ENCODE measurements at regions not wholly inside any gene's neighbourhood (a gene's known extent, or its start where the extent isn't known, plus 50 kb on each side); places are given as distances from the start of the nearest gene placed in this dataset.
"Not testable (repeated sequence)": the region's sequence is repeated elsewhere in the genome, so short reads cannot be mapped to it uniquely, and the experiment has no call there.

DNA sequence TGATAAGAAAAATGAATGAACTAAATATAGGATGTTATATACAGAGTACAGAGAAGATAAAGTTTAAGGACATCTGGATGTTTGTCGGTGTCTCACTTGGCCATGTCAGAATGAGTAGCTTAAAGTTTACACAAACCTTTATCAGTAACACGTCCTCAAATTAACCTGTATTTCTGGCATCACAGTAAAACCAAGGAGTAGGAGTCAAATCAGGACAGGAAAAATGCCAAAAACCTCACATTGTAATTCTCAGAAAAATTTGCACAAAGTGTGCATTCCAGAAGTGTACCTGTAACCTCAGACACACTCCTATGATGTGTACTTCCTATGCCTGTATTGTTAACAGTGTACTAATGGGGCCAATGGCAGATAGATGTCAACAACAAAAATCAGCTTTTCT is 139.3 kb downstream of the SMC2 start:
- H3K27ac ChIP-seq, result no peak overlapping the region
- no peaks in the 10 kb centered on the region for H3K36me3 ChIP-seq
- TF ChIP-seq, protein P1, sequence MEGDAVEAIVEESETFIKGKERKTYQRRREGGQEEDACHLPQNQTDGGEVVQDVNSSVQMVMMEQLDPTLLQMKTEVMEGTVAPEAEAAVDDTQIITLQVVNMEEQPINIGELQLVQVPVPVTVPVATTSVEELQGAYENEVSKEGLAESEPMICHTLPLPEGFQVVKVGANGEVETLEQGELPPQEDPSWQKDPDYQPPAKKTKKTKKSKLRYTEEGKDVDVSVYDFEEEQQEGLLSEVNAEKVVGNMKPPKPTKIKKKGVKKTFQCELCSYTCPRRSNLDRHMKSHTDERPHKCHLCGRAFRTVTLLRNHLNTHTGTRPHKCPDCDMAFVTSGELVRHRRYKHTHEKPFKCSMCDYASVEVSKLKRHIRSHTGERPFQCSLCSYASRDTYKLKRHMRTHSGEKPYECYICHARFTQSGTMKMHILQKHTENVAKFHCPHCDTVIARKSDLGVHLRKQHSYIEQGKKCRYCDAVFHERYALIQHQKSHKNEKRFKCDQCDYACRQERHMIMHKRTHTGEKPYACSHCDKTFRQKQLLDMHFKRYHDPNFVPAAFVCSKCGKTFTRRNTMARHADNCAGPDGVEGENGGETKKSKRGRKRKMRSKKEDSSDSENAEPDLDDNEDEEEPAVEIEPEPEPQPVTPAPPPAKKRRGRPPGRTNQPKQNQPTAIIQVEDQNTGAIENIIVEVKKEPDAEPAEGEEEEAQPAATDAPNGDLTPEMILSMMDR (IDR thresholded peaks at IDR 0.05), result no peak
- H3K4me1 ChIP-seq, result no peaks in the 10 kb centered on the region
- H3K4me3 ChIP-seq, result no peak overlapping the region
- peaks cover under 1% of the 10 kb centered on the region for H3K9me3 ChIP-seq
- no peaks in the 10 kb centered on the region for H3K27me3 ChIP-seq
- ATAC-seq (no peak), DNase-seq (no peak)
- intact Hi-C loops (cut with DNase I), result no loop called here

DNA sequence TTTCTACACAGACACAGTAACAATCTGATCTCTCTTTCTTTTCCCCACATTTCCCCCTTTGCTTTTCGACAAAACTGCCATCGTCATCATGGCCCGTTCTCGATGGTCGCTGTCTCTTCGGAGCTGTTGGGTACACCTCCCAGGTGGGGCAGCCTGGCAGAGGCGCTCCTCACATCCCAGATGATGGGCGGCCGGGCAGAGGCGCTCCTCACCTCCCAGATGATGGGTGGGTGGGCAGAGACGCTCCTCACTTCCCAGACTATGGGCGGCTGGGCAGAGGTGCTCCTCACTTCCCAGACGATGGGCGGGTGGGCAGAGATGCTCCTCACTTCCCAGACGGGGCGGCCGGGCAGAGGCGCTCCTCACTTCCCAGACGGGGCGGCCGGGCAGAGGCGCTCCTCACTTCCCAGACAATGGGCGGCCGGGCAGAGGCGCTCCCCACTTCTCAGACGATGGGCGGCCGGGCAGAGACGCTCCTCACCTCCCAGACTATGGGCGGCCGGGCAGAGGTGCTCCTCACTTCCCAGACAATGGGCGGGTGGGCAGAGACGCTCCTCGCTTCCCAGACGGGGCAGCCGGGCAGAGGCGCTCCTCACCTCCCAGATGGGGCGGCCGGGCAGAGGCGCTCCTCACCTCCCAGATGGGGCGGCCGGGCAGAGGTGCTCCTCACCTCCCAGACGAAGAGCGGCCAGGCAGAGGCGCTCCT is 140.7 kb downstream of the SMC2 start:
- H3K27me3 ChIP-seq; intact Hi-C loops (cut with DNase I); ATAC-seq; DNase-seq; H3K4me3 ChIP-seq; H3K36me3 ChIP-seq; H3K27ac ChIP-seq; H3K4me1 ChIP-seq; H3K9me3 ChIP-seq: not testable (repeated sequence)

DNA sequence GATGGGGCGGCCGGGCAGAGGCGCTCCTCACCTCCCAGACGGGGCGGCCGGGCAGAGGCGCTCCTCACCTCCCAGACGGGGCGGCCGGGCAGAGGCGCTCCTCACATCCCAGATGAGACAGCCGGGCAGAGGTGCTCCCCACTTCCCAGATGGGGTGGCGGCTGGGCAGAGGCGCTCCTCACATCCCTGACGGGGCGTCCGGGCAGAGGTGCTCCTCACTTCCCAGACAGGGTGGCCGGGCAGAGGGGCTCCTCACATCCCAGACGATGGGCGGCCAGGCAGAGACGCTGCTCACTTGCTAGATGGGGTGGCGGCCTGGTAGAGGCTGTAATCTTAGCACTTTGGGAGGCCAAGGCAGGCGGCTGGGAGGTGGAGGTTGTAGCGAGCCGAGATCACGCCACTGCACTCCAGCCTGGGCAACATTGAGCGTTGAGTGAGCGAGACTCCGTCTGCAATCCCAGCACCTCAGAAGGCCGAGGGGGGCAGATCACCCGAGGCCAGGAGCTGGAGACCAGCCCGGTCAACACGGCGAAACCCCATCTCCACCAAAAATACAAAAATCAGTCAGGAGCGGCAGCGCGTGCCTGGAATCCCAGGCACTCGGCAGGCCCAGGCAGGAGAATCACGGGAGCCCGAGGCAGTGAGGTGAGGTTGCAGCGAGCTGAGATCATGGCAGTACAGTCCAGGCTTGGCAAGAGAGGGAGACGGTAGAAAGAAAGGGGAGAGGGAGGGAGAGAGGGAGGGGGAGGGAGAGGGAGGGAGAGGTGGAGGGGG is 141.4 kb downstream of the SMC2 start:
- H3K9me3 ChIP-seq; H3K4me1 ChIP-seq; ATAC-seq; H3K4me3 ChIP-seq; intact Hi-C loops (cut with DNase I); DNase-seq; H3K27ac ChIP-seq; H3K27me3 ChIP-seq; H3K36me3 ChIP-seq: not testable (repeated sequence)

DNA sequence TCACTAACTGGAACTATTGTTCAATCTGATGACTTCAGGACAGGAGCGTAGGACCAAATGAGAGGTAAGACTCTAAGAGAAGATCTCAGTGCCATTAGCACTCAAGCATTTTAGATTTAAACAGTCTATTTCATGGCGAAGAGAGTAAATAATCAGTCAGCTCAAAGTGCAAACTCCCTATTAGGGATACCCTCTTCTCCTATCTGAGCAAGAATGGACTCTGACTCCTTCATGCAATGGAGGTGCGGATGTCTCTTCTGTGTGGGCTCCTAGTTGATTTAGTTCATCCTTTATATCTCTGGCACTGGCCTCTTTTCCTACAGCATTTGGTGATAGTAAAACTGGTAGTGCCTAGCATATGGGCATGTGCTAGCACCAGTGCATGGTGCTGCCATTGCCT is 144.6 kb downstream of the SMC2 start:
- TF ChIP-seq, protein P1 (IDR thresholded peaks at IDR 0.05), result no peak
- intact Hi-C loops (cut with DNase I), result no loop called here
- Histone ChIP-seq H3K4me1 (no peaks in the 10 kb centered on the region), H3K27ac (no peak overlapping the region), H3K4me3 (no peak overlapping the region), H3K36me3 (no peaks in the 10 kb centered on the region), H3K27me3 (no peaks in the 10 kb centered on the region), H3K9me3 (no peaks in the 10 kb centered on the region)
- ATAC-seq (no peak), DNase-seq (no peak)

DNA sequence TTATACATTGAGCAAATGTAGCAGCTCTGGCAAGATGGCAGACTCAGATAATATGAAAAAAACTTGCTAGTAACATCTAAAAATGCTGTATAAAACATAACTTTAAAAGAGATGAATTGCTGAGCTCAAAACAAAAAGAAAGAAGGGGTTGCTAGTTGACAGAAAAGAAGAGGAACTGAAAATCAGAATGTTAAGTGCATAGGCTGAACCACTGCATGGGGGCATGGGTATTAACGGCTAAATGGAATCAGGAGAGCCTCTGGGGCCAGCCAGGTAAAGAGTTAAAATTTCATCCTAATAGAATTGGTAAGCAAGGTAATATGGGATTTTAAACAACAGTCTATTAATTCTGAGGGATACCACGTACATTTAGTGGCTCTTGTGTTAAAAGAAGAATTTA is 146.8 kb downstream of the SMC2 start:
- H3K4me1 ChIP-seq, result no peaks in the 10 kb centered on the region
- TF ChIP-seq, protein P1 (IDR thresholded peaks at IDR 0.05), result no peak
- intact Hi-C loops (cut with DNase I), result no loop called here

DNA sequence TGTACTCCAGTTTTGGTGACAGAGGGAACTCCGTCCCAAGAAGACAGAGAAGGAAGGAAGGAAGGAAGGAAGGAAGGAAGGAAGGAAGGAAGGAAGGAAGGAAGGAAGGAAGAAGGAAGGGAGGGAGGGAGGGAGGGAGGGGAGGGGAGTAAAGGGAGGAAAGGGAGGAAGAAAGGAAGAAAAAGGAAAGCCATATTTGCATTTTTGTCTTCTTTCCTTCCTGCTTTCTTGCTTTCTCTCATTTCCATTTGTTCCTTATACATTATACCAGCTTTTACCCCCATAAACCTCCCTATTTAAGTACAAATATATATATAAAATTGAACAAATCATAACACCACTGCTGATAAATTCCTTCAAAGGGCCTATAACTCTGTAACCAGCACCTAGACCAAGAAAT is 151.8 kb downstream of the SMC2 start:
- DNase-seq (no peak), ATAC-seq (no peak)
- H3K36me3 ChIP-seq, result no peaks in the 10 kb centered on the region
- H3K4me1 ChIP-seq, result no peaks in the 10 kb centered on the region
- TF ChIP-seq, protein P1 (IDR thresholded peaks at IDR 0.05), result no peak
- H3K4me3 ChIP-seq, result no peak overlapping the region
- intact Hi-C loops (cut with DNase I), result no loop called here
- no peak overlapping the region for H3K27ac ChIP-seq
- H3K27me3 ChIP-seq, result no peaks in the 10 kb centered on the region
- H3K9me3 ChIP-seq, result no peaks in the 10 kb centered on the region

More for the DNA sequence above, 146.8 kb downstream of the SMC2 start:
- H3K27me3 ChIP-seq, result no peaks in the 10 kb centered on the region
- no peak for ATAC-seq
- no peak overlapping the region for H3K4me3 ChIP-seq
- H3K36me3 ChIP-seq, result no peaks in the 10 kb centered on the region
- no peaks in the 10 kb centered on the region for H3K9me3 ChIP-seq
- no peak overlapping the region for H3K27ac ChIP-seq
- no peak for DNase-seq
